GM19467 (cell line): ENCODE measurements at regions not wholly inside any gene's neighbourhood (a gene's known extent, or its start where the extent isn't known, plus 50 kb on each side); places are given as distances from the start of the nearest gene placed in this dataset.

ENCODE experiments used
- ATAC-seq: cut with Tn5 transposase; IDR thresholded peaks from one replicate; pipeline ENCODE4 v1.9.1; 2021; ENCODE audit warnings: mild to moderate bottlenecking, moderate library complexity; ENCODE audit not compliant: unreplicated experiment

GRCh38 chr6:147900247-147900830 lies 391.8 kb downstream of the SAMD5 start:
- no peak for ATAC-seq

GRCh38 chr6:147903321-147903720 lies 394.8 kb downstream of the SAMD5 start:
- ATAC-seq = no peak

- ATAC-seq = no peak
Observed at GRCh38 chr6:147903931-147904330, 395.4 kb downstream of the SAMD5 start.

- ATAC-seq = no peak
Observed at GRCh38 chr6:147904416-147904815, 395.9 kb downstream of the SAMD5 start.

GRCh38 chr6:147905711-147906110 lies 397.2 kb downstream of the SAMD5 start:
- no peak for ATAC-seq

GRCh38 chr6:147906361-147906760 lies 397.9 kb downstream of the SAMD5 start:
- ATAC-seq = no peak

GRCh38 chr6:147909640-147910039 lies 401.1 kb downstream of the SAMD5 start:
- ATAC-seq = no peak

- ATAC-seq = no peak
Observed at GRCh38 chr6:147910281-147910680, 401.8 kb downstream of the SAMD5 start.

- ATAC-seq = no peak
Observed at GRCh38 chr6:147911057-147911456, 402.6 kb downstream of the SAMD5 start.

- ATAC-seq = no peak
Observed at GRCh38 chr6:147911686-147912085, 403.2 kb downstream of the SAMD5 start.

- no peak for ATAC-seq
Observed at GRCh38 chr6:147922799-147923198, 414.3 kb downstream of the SAMD5 start.

- no peak for ATAC-seq
Observed at GRCh38 chr6:147924598-147924997, 416.1 kb downstream of the SAMD5 start.

- ATAC-seq = no peak
Observed at GRCh38 chr6:147925826-147926225, 416.8 kb upstream of the SASH1 start.

GRCh38 chr6:147930745-147931144 lies 411.9 kb upstream of the SASH1 start:
- ATAC-seq = no peak

- no peak for ATAC-seq
Observed at GRCh38 chr6:147933224-147933623, 409.4 kb upstream of the SASH1 start.

GRCh38 chr6:147935656-147936055 lies 407.0 kb upstream of the SASH1 start:
- no peak for ATAC-seq

- ATAC-seq = no peak
Observed at GRCh38 chr6:147936703-147937470, 405.8 kb upstream of the SASH1 start.

- no peak for ATAC-seq
Observed at GRCh38 chr6:147941143-147941542, 401.5 kb upstream of the SASH1 start.

- no peak for ATAC-seq
Observed at GRCh38 chr6:147942363-147942762, 400.3 kb upstream of the SASH1 start.

GRCh38 chr6:147944122-147944521 lies 398.5 kb upstream of the SASH1 start:
- ATAC-seq = no peak

- ATAC-seq = no peak
Observed at GRCh38 chr6:147947521-147947920, 395.1 kb upstream of the SASH1 start.

GRCh38 chr6:147949981-147950622 lies 392.5 kb upstream of the SASH1 start:
- ATAC-seq = no peak
